Inferior parietal cortex (tissue), 1 donor: ENCODE measurements at regions not wholly inside any gene's neighbourhood (a gene's known extent, or its start where the extent isn't known, plus 50 kb on each side); places are given as distances from the start of the nearest gene placed in this dataset.
A peak's percentile ranks its signal among the peaks of the same experiment; 100 is the strongest.

Experiments used
- DNase-seq: peaks from one replicate; pipeline ENCODE4 v3.0.0-alpha.2; 2016; ENCODE audit errors: extremely low spot score

DNA sequence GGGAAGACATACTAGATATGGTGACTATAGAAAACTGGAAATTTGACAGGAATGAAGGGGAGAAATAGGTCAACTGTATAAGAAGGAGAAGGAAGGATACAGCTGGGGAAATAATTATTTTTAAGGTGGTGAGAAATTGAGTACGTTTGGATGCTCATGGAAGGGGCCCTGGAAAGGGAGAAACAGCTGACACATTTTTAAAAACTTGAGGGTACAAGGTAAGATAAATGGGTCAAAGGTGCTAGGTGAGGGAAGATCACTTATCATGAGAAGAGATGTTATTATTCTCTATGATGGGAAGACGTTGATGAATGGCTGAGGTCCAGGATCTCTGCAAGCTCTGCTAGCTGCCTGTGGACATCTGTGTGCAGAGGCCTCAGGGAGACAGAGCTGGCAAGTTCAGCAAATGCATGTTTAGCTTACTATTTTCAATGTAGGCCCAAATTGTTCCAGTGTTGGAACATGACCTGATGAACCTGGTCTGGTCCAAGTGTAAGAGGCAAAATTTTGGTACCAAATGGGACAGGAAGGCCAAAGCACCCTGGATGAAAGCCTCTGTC, 181.7 kb downstream of the MTRR start:
- no peak for DNase-seq

DNA sequence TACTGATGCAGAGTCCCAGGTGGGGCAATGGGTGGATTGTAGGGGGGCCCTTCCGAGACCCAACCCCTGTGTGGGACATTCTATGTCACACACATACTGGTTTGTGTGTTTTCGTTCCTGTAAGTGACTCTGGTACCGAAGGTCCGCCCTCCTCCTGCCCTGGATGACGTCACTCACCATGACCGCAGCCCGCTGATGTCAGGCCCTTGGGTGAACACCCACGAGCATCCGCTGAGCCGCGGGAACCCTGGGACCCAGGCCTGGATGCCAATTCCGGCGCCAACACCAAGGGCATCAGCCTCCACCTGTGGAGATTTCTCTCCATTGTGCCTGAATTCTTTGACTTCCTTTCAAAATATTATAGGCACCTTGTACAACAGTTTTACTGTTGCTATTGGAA, 184.3 kb downstream of the MTRR start:
- DNase-seq = no peak

DNA sequence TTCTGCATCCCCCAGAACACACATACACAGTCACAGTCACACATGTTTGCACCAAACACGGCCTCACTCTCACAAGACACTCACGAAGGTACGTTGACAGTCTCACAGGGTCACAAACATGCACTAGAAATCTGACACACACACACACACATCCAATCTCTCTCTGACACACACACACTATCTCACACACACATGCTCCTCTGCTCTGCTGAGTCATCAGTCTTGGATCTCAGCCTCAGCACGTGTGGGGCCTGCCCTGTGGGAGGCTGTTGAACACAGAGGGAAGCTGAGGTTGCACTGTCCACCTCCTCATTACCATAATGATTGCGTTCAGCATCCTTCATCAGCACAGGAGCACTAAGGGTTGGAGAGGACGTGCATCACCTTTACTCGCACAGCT, 188.8 kb downstream of the MTRR start:
- no peak for DNase-seq

DNA sequence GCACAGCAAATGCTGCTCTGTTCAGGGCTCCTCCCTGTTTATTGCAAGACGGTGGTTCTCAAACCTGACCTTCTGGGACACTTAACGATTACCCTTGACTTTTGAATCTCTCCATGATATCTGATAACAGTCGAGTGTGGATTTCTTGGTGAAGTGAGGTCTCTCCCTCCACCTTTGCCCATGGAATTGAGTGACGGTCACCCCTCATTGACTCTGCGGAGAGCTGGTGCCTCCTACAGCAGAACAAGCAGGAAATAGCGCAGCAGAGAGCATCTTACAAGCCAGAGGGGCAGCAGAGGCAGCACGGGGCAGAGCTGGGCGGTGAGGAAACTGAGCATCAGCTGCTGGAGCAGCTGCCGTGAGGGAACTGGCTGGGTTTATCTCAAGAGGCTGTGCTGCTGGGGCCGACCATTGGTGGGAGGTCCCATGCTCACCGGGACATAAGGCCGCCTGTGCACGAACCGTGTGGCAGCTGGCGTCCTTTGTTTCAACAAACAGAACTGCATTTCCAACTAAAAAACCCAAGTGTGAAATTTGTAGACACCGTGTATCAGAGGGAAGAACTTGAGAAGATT, 189.8 kb downstream of the MTRR start:
- no peak for DNase-seq

DNA sequence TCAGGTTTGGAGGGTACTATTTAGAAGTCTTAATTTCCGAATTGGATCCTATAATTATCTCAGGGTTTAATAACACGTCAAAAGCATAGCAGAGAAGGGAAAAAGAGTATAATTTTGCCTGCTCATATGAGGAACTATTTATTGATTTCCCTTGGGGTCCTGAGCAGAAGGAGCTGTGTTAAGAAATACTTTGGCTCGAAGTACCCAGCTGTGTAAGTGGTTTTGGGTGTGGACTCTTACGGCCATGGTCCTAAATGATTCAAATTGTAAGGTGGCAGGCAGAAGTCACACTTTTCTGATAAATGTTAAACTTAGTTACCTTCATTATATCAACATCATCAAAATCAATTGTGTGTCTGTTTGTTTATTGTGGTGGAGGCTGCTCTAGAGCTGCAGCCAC, 190.4 kb downstream of the MTRR start:
- DNase-seq = no peak

DNA sequence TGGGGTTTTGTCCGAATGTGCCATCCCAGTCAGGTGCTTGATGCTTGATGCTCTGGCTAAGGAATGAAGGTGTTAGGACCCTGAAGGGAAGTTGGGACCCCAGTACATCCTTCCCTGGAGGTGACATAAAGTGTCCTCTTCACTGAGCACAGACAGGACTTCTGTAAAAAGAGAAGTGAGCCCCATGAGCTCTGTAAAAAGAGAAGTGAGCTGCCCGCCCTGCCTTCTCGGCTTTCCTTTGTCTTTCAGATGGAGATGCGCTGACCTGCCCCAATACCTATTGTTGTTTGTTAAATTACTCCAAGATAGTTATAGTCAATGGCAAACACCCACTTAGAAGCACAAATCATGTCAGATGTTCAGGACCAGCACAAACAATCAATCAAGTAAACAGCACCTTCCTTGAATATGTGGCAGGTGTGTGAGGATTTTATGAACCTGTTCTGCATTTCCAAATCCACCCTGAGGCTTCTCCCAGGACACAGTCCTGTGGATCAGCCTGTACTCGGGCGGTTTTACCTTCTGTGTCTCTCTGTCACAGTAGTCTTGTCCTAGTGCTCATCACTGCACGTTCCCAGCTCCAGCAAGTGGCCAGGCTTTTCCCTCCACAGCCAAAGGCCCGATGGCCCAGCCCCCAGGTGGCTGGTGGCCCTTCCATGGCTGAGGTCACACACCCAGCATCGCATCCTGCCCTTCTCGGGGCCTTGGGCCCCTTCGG, 191.4 kb downstream of the MTRR start:
- DNase-seq = no peak

DNA sequence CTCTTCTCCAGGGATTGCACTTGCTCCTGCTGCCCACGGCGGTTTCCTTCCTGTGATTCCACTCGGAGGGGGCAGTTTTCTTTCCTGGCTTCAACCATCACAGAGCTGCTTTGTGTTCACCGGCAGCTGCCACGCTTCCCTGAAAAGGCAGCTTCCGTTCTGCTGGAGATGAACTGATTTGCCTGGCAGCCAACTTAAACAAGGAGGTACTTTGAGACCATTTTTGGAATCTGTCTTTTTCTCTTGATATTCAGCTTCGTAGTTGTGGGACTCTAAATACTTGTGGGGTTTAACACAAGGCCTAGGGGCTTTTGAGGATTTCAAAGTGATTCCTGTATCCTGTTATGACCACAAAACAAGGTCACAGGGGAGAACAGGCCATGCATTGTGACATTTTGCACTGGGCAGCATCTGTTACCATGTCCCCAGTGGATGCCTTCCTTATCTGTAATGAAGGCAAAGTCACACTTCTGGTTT, 192.0 kb downstream of the MTRR start:
- DNase-seq = peak; percentile 17

DNA sequence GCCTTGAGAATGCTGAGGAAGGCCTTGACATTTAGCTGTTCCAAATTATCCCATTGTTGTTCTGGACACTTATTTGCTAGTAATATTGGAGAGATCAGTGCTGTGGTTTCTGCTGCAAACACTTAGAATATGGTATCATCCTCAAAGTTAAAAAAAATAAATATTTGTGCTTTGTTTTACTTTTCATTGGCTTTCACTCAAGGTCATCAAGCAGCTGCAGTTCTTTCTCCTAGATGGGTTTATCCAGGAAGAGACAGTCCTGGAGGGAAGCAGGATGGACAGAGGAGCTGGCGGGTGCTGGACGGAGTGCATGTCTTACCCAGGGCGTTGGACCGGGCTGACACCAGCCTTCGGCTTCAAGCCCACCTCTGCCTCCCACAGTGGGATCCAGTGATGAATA, 193.6 kb downstream of the MTRR start:
- no peak for DNase-seq

DNA sequence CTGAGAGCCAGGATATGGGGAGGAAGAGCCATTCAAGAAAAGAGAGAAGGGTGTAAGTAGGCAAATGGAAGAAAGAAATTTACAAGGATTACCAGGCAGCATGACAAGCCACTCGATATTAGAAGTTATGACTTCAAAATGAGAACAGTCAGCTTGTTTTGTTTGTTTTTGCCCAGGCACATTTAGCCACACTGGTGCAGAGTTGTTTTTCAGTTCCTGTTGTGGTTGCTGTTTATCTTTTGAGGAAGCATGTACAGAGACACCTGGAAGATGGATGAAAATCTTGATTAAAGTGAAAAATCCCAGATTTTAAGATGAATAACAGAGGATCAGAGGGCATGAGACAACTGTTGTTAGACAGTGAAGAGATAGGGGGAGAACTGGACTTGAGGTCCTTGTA, 199.1 kb downstream of the MTRR start:
- DNase-seq = no peak

DNA sequence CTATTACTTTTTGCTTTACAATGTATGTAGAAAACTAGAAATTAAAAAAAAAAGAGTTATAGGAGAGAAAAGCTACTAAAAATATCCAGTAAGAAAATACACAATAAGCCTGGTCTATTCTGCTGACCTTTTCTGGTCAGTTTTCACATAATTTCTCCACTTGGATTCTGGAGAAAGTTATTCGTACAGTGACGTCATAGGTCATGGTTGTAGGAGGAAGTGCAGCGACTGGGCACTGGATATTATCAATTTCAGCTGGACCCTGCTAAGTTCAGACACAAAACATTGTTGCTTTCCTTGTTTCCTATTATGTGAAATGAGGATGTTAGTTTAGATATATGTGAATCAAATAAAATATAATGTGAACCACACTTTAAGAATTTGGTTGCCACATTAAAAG, 201.2 kb downstream of the MTRR start:
- DNase-seq = no peak

DNA sequence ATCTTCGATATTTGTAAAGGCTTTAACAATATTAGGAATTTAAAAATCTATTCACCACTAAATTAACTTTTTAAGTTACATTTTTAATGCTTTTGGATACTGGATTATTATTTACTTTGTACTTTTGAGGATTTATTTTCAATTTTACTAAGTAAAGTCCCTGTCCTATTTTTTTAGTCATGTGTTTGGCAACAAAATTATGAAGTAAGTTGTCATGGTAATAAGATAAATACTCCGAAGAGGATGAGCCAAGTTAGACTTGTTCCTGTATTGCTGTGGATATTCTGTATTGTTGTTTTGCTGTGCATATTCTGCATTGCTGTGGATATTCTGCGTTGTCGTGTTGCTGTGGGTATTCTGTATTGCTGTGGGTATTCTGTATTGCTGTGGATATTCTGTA, 210.1 kb downstream of the MTRR start:
- no peak for DNase-seq

DNA sequence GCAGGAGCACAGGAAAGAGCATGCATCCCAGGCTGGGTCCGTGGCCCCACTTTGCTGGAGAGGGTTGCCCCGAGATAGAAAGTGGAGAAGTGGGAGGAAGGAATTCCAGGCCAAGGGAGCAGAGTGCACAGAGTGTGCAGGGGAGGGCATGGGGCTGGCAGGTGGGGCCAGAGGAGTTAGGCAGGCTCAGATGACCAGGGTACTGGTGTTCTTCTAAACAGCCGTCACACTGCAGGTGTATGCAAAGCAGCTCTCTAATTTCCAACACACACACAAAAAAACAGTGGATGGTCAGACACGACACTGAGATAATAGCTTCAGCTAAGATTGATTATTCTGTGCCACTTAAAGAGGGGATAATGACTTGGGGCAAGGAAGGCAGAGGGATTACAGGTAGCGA, 212.2 kb downstream of the MTRR start:
- no peak for DNase-seq

DNA sequence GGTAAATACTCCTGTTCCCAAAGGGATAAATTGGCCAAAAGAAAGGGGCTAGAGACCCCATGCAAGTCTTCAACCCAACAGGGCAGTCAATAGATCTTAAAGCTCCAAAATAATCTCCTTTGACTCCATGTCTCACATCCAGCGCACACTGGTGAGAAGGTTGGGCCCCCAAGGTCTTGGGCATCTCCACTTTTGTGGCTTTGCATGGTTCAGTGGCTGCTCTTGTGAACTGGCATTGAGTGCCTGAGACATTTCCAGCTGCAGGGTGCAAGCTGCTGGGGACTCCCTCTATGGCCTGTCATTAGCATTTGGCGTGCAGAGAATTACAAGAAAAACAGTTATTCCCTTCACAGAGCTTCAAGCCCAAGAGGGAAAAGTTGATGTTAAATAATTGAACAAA, 224.7 kb downstream of the MTRR start:
- no peak for DNase-seq

DNA sequence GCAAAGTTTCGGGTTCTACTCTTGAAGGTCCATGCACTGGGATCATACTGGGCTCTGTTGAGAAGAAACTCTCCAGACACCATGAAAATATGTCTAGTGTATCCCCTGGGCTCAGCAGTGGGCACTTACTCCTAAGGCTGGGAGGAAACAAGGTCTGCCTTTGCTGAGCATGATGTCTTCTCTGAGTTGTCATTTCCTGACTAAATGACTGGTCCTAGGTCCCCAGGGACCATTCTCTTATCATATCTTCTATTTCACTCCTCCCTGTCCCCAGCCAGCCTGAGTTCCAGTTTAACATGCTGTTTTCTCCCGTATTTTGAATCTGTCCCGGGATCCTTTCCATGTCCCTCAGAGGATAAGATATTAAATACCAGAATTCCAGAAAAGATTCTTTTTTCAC, 225.4 kb downstream of the MTRR start:
- DNase-seq = no peak

DNA sequence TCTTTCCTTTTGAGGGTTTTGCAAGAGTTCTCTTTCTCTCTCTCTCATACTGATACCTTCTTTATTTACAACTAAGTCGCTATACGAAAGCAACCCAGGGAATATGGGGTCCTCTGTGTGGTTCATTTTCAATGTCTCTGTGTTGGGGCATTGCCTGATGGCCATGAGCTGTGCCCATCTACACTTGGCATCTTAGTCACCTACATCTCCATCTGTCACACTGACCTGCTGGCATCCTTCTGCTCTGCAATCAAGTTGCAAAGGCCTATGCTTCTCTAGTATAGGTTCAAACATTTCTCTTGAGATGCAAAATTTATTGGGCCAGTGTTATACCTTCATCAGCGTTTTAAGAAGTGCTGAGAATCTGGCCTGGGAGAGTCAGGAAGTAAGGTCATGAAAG, 228.2 kb downstream of the MTRR start:
- DNase-seq = no peak

DNA sequence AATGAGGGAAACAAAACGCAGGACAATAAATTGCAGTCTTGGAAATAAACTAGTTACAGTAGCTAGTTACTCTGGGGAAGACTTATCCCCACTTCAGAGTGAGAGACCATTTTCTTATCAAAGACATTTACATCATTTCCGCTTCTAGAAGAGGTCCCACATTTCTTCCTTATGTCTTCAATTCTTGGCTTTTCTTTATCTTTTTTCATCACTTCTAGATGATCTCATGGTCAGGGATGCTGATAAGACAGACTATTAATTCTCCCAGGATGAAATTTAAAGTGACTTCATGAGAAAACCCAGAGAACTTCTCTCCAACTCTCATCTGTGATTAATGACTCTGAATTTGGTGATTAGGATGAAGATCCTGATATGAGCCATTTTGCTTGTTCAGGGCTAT, 229.1 kb downstream of the MTRR start:
- DNase-seq = no peak

DNA sequence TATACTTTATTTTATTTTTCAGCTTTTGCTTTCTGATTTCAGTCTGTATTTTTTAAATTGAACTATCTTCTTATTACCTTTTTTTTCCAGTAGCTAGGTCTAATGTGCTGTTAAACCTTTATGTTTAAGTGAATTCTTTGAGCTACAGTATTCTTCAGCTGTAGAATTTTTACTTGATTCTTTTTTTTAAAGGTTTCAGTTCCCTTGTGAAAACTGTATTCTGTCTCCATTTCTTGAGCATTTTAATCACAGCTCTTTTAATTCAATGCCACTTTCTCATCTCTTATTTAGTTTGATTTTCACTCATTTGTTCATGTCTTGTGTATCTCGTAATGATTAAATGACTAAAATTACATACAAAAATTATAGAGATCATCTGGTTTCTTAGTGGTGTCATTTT, 233.8 kb downstream of the MTRR start:
- no peak for DNase-seq

DNA sequence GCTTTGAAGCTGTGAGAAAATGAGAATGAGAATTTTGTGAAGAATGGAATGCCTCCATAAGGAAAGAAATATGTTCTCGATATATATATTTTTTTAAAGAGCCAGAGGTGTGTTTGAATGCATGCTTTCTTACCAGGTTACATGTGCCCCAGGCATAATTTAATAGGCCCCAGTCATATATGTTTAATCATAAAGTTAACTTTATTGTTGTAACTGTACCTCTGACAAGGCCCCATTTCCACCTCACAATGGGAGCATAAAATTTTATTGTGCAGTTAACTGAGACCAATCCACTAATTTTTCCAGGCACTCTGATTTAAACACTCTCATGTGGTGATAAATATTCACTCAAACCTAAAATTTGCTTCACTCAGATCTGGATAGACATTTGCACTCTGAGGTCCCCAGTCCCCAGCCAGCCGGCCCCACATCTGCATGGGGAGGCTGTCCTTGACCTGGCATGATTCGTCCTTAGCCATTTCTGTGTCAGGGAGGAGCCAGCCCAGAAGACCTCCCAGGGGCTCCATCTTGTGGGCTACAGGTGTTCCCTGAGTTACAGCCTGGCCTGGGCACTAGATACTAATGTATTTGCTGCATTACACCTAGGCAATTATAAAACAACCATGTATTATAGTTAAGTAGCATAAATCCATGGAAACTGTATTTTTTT, 245.8 kb downstream of the MTRR start:
- DNase-seq = no peak

DNA sequence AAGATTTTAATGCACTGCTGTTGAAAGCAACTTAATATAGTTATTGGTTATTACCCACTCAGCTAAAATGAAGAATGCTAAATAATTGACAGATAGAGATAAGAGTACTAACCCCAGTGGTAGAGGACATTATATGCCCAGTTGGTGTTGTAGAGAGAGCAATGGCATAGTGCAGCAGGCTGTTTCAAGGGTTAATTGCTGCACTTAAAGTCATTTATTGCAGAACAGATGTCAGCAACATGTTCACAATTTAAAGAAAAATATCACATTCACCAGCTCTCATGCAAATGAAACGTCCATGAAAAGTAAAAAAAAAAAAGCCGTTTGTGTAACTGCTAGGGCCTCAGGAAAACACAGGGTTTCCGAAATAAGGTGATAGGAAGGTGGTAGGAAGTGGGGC, 254.6 kb downstream of the MTRR start:
- no peak for DNase-seq

DNA sequence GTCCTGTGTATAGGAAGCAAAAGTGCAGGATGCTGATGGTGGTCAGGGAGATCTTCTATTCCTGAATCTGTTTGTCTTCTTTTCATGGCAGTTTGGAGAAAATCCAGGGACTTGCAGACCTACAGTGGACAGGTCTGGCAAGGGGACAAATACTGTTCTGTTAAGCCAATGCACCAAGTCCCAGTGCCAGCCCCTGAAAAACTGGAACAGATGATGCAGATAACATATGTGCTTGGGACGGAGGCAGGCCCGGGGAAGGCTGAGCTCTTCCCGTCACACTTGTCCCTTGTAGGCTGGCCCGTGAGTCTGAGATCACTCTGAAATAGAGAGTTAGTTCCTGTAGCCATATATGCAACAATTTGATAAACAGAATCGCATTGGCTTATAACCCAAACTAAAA, 265.7 kb downstream of the MTRR start:
- no peak for DNase-seq

DNA sequence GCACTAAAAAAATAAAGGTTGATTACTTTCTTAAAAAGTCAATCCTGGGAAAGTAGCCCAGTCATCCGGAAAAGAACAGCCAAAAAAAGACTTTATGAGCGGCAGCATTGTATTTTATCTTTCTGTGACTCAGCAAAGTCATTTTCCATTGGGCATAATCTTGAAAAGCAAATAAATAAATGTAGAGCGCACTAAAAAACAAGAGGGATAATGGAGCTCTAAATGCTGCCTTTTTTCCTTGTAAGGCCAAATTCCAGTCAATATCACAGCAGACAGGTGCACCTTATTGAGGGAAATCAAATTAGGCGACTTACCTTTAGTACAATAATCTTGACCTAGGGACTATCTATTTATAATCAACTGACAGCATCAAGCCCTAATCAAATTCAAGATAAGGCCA, 266.8 kb downstream of the MTRR start:
- DNase-seq = no peak

DNA sequence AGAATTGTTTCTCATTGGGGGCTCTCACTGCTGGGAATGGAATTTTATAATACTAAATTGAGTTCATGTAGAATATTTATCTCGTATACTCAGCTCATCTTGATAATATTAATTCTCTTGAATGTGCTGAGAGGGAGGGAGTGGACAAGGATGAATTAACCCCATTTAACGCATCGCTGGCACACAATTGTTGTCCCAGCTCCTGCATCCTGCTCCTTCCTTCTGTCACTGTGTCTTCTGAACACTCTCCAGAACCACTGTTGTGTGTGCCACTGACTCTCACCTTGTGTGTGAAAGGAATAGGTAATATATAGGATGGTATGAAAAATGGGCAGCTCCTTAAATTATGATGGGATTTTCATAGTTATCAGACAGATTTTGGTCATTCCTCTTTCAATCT, 267.3 kb downstream of the MTRR start:
- no peak for DNase-seq

DNA sequence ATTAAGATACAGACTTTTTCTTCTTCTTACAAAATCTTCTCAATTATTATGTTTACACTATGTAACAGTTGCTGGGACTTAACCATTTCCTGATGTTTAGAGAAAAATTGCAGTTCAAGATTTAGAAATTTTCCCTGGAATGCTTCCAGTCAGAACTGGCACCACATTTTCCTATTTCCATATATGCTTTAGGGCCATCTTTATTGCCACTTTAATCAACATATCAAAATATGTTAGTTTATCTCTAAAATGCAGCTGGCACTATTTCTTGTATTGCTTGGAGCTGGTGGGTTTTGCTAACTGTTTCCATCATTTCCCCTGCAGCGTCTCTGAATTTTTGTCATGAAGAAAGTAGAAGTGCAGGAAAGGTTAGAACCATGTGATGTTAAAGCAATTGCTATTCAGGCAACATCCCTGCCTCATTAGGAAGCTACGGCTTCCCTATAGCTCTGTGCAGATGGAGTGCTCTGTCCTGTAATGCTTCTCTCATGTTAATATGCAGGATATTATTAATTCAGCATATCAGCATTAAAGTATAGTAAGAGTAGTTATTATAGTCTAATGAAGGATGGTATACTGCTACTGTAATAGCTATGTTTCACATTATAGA, 269.1 kb downstream of the MTRR start:
- no peak for DNase-seq
